H1 (cell line): ENCODE measurements at regions not wholly inside any gene's neighbourhood (a gene's known extent, or its start where the extent isn't known, plus 50 kb on each side); places are given as distances from the start of the nearest gene placed in this dataset.

Experiments
- CTCF ChIA-PET: fragments of 300-600 bp; sonication (Branson Sonifier 250); formaldehyde crosslinking; loops from one replicate; lab custom pipeline; 2021; ENCODE audit not compliant: partially characterized antibody; lab: Charles Lee
- POLR2A ChIA-PET: fragments of 300-600 bp; sonication (Branson Sonifier 250); formaldehyde crosslinking; loops from one replicate; lab custom pipeline; 2021; ENCODE audit warnings: inconsistent platforms; ENCODE audit not compliant: partially characterized antibody; lab: Charles Lee
- DNase-seq, 2 experiments: peaks; one replicate each; pipeline versions ENCODE4 v3.0.0 to v3.0.0-alpha.2; 2010 to 2022; ENCODE audit warnings: low spot score in 2 of 2, low read depth in 1 of 2, mixed read lengths in 1 of 2
- FAIRE-seq: peaks from 2 replicates; lab custom pipeline; 2011; peaks lifted over from hg19 to GRCh38; lab: Jason Lieb, UNC
- H2AFZ ChIP-seq: 2 replicates; pipeline ENCODE4 v1.8.1; 2012; ENCODE audit warnings: low read length, inconsistent platforms
- H2AK5ac ChIP-seq: 2 replicates; pipeline ENCODE4 v1.6.1; 2013; ENCODE audit warnings: low read depth, low read length
- H2BK120ac ChIP-seq: replicated peaks from 2 replicates; pipeline ENCODE3; 2013; ENCODE audit warnings: low read depth, low read length, inconsistent platforms
- H2BK12ac ChIP-seq: 2 replicates; pipeline ENCODE4 v1.6.1; 2013; ENCODE audit warnings: low read depth, low read length
- H2BK15ac ChIP-seq: 2 replicates; pipeline ENCODE4 v1.6.1; 2013; ENCODE audit warnings: low read length
- H2BK20ac ChIP-seq: 2 replicates; pipeline ENCODE4 v1.6.1; 2013; ENCODE audit warnings: low read length
- H2BK5ac ChIP-seq: 2 replicates; pipeline ENCODE4 v1.6.1; 2013; ENCODE audit warnings: low read depth, low read length
- H3K14ac ChIP-seq: 2 replicates; pipeline ENCODE4 v1.6.1; 2013; ENCODE audit warnings: inconsistent platforms; ENCODE audit not compliant: insufficient read length
- H3K18ac ChIP-seq: 2 replicates; pipeline ENCODE4 v1.6.1; 2013; ENCODE audit warnings: low read length; ENCODE audit errors: extremely low read depth
- H3K23ac ChIP-seq: 2 replicates; pipeline ENCODE4 v1.6.1; 2013; ENCODE audit warnings: inconsistent platforms; ENCODE audit not compliant: insufficient read length
- H3K23me2 ChIP-seq: 2 replicates; pipeline ENCODE4 v1.6.1; 2013; ENCODE audit warnings: low read depth, low read length
- H3K27ac ChIP-seq: 2 replicates; pipeline ENCODE4 v1.6.1; 2011; ENCODE audit warnings: low read depth, low read length, inconsistent platforms
- H3K27me3 ChIP-seq, 4 experiments: replicated peaks in 1 of 4; 1 replicate in 1 of 4; 2 replicates in 3 of 4; pipeline versions ENCODE4 v1.6.1 to v1.8.1; 2011 to 2013; ENCODE audit warnings: low read length in 3 of 4, mild to moderate bottlenecking in 3 of 4, inconsistent platforms in 2 of 4, mixed read lengths in 2 of 4, moderate library complexity in 1 of 4; ENCODE audit not compliant: control insufficient read depth in 3 of 4, insufficient read depth in 3 of 4; ENCODE audit errors: extremely low read depth in 1 of 4
- H3K36me3 ChIP-seq, 4 experiments: 2 replicates each; pipeline versions ENCODE4 v1.6.1 to v1.8.1; 2011 to 2013; ENCODE audit warnings: mild to moderate bottlenecking in 4 of 4, low read length in 3 of 4, moderate library complexity in 2 of 4, control low read depth in 1 of 4, inconsistent platforms in 1 of 4; ENCODE audit not compliant: insufficient read depth in 4 of 4, control insufficient read depth in 2 of 4
- H3K4ac ChIP-seq: replicated peaks from 2 replicates; pipeline ENCODE3; 2013; ENCODE audit warnings: low read length, low read depth, mixed read lengths, inconsistent platforms; ENCODE audit not compliant: insufficient read length
- H3K4me1 ChIP-seq, 4 experiments: replicated peaks in 1 of 4; 1 replicate in 1 of 4; 2 replicates in 3 of 4; pipeline versions ENCODE4 v1.6.1 to v1.8.1; 2011 to 2013; ENCODE audit warnings: low read length in 3 of 4, inconsistent platforms in 2 of 4, mixed read lengths in 1 of 4; ENCODE audit not compliant: insufficient read depth in 4 of 4, control insufficient read depth in 3 of 4
- H3K4me2 ChIP-seq, 2 experiments: 2 replicates each; pipeline versions ENCODE4 v1.6.1 to v1.8.1; 2011 to 2013; ENCODE audit warnings: low read depth in 2 of 2, low read length in 2 of 2, control low read depth in 1 of 2, inconsistent platforms in 1 of 2, mild to moderate bottlenecking in 1 of 2; ENCODE audit not compliant: insufficient read depth in 1 of 2
- H3K4me3 ChIP-seq, 4 experiments: fragments of 200-600, 300-600 bp in 1 of 4; sonication (generic), shearing (Covaris generic), sonication (Bioruptor Twin) in 1 of 4; 2 replicates each; pipeline versions ENCODE4 v1.5.1 to v1.8.1; 2011 to 2016; ENCODE audit warnings: low read length in 4 of 4, low read depth in 3 of 4, control low read depth in 2 of 4, inconsistent platforms in 2 of 4, mild to moderate bottlenecking in 2 of 4, mixed read lengths in 1 of 4, moderate library complexity in 1 of 4; ENCODE audit not compliant: insufficient read depth in 2 of 4; ENCODE audit errors: extremely low read depth in 1 of 4
- H3K56ac ChIP-seq: replicated peaks from 2 replicates; pipeline ENCODE3; 2013; ENCODE audit warnings: low read depth, mild to moderate bottlenecking, mixed read lengths, low read length, inconsistent platforms; ENCODE audit not compliant: insufficient read length
- H3K79me1 ChIP-seq: 2 replicates; pipeline ENCODE4 v1.6.1; 2013; ENCODE audit warnings: low read depth, low read length, control low read depth
- H3K79me2 ChIP-seq, 2 experiments: 2 replicates each; pipeline versions ENCODE4 v1.6.1 to v1.8.1; 2012 to 2013; ENCODE audit warnings: low read length in 2 of 2, mild to moderate bottlenecking in 2 of 2, inconsistent platforms in 1 of 2; ENCODE audit not compliant: insufficient read depth in 2 of 2, control insufficient read depth in 1 of 2
- H3K9ac ChIP-seq, 4 experiments: replicated peaks in 1 of 4; 1 replicate in 1 of 4; 2 replicates in 3 of 4; pipeline versions ENCODE4 v1.6.1 to v1.8.1; 2011 to 2013; ENCODE audit warnings: low read depth in 3 of 4, low read length in 3 of 4, control low read depth in 2 of 4, mild to moderate bottlenecking in 2 of 4, moderate library complexity in 2 of 4, inconsistent platforms in 1 of 4; ENCODE audit errors: extremely low read depth in 1 of 4
- H3K9me3 ChIP-seq, 2 experiments: 2 replicates each; pipeline versions ENCODE4 v1.6.1 to v1.8.1; 2012 to 2013; ENCODE audit warnings: mild to moderate bottlenecking in 2 of 2, moderate library complexity in 2 of 2, control low read depth in 1 of 2, inconsistent platforms in 1 of 2, low read depth in 1 of 2, low read length in 1 of 2, mixed read lengths in 1 of 2; ENCODE audit not compliant: insufficient read depth in 2 of 2
- H4K20me1 ChIP-seq, 2 experiments: replicated peaks in 1 of 2; 2 replicates each; pipeline versions ENCODE3 to v1.8.1; 2011 to 2013; ENCODE audit warnings: inconsistent platforms in 2 of 2, low read length in 2 of 2, mild to moderate bottlenecking in 1 of 2; ENCODE audit not compliant: insufficient read depth in 2 of 2, control insufficient read depth in 1 of 2
- H4K5ac ChIP-seq: 2 replicates; pipeline ENCODE4 v1.6.1; 2013; ENCODE audit warnings: low read length, low read depth, mixed read lengths, inconsistent platforms; ENCODE audit not compliant: insufficient read length
- H4K8ac ChIP-seq: 2 replicates; pipeline ENCODE4 v1.8.0; 2013; ENCODE audit warnings: mild to moderate bottlenecking, moderate library complexity, low read length, inconsistent platforms; ENCODE audit not compliant: insufficient read depth; ENCODE audit errors: extremely low read depth
- H4K91ac ChIP-seq: replicated peaks from 2 replicates; pipeline ENCODE3; 2013; ENCODE audit warnings: low read length, mixed read lengths, inconsistent platforms; ENCODE audit not compliant: insufficient read length
- CHD1 ChIP-seq: IDR thresholded peaks from 2 replicates; pipeline ENCODE4 v1.6.1; 2012; ENCODE audit warnings: low read depth, low read length, improper control_type of control experiment
- WGBS, 2 experiments: shearing (Covaris generic) in 1 of 2; methylation state at CpG; one replicate each; pipeline versions ENCODE4 v1.1.6 to v1.1.7; 2013 to 2015; ENCODE audit warnings: low lambda C conversion rate in 2 of 2, mixed read lengths in 2 of 2, inconsistent platforms in 1 of 2, low coverage in 1 of 2, missing lambda C conversion rate in 1 of 2; ENCODE audit not compliant: insufficient replicate concordance in 2 of 2, insufficient coverage in 1 of 2, insufficient read length in 1 of 2; ENCODE audit errors: extremely low coverage in 1 of 2, missing lambda C conversion rate in 1 of 2; 5-methylcytosine and 5-hydroxymethylcytosine counted together

- no peak overlapping the region for H2BK12ac ChIP-seq
- no peak for TF ChIP-seq CHD1
- H3K23ac ChIP-seq, result no peak overlapping the region
- no peak overlapping the region for H3K9ac ChIP-seq
- no peak overlapping the region for H4K5ac ChIP-seq
- CTCF ChIA-PET, result interaction anchor here (0.7 to 1.3 kb wide), 2 partner anchors 13 to 34 kb away, joined by 4 to 5 read pairs; no protein-coding TSS in a partner anchor
- POLR2A ChIA-PET, result no interaction called here
- H2BK20ac ChIP-seq, result no peak overlapping the region
- H3K36me3 ChIP-seq, result no peaks in the 10 kb centered on the region
- no peak overlapping the region for H3K27ac ChIP-seq
- 56% methylated on average over 3 of the region's 3 CpGs; no CpG with 5 or more reads in 1 of the 2 experiments for WGBS, 2 experiments
- H2BK15ac ChIP-seq, result no peak overlapping the region
- H2BK5ac ChIP-seq, result no peak overlapping the region
- H4K8ac ChIP-seq, result no peak overlapping the region
- no peaks in the 10 kb centered on the region for H3K27me3 ChIP-seq
- H4K91ac ChIP-seq, result no peak overlapping the region
- H3K56ac ChIP-seq, result no peak overlapping the region
- H2BK120ac ChIP-seq, result no peak overlapping the region
- H3K14ac ChIP-seq, result no peak overlapping the region
- H3K4me2 ChIP-seq, result peak overlapping the region; percentile 36 to 51; a peak in 2 of 4 replicates
- no peaks in the 10 kb centered on the region for H3K23me2 ChIP-seq
- no peak for FAIRE-seq
- no peak overlapping the region for H3K18ac ChIP-seq
- no peak overlapping the region for H2AK5ac ChIP-seq
- no peaks in the 10 kb centered on the region for H3K79me2 ChIP-seq
- no peaks in the 10 kb centered on the region for H4K20me1 ChIP-seq
- peaks cover 1 to 12% (median 5%) of the 10 kb centered on the region in 4 experiments; a peak in 5 of 7 replicates for H3K4me1 ChIP-seq
- no peaks in the 10 kb centered on the region for H3K9me3 ChIP-seq
- no peak for DNase-seq
- H3K4me3 ChIP-seq, result peak overlapping the region in 1 of 4 experiments; percentile 31; a peak in 1 of 8 replicates
- H2AFZ ChIP-seq, result no peak overlapping the region
- H3K79me1 ChIP-seq, result no peaks in the 10 kb centered on the region
- no peak overlapping the region for H3K4ac ChIP-seq
These were observed 123.3 kb upstream of the RASEF start for GRCh38 chr9:83186155-83186737.
